Panc1 (cell line): ENCODE measurements at regions not wholly inside any gene's neighbourhood (a gene's known extent, or its start where the extent isn't known, plus 50 kb on each side); places are given as distances from the start of the nearest gene placed in this dataset.

ENCODE experiments used
- ATAC-seq: fragments of 200-7000 bp; cut with Tn5 transposase; 2 replicates; pipeline ENCODE4 v1.9.1; 2020; ENCODE audit warnings: mild to moderate bottlenecking, moderate library complexity
- BruUV-seq: library from RNA; stranded (reverse); fragments of 400-500 nt; replicated peaks from 2 replicates; lab custom pipeline; 2021; lab: Mats Ljungman, UMichigan
- CTCF ChIA-PET: fragments of 300-600 bp; sonication (Branson Sonifier 250); formaldehyde crosslinking; loops from one replicate; lab custom pipeline; 2022; ENCODE audit warnings: antibody characterized with exemption; lab: Charles Lee
- POLR2A ChIA-PET: fragments of 300-600 bp; sonication (Branson Sonifier 250); formaldehyde crosslinking; loops from one replicate; lab custom pipeline; 2022; ENCODE audit warnings: antibody characterized with exemption; lab: Charles Lee
- DNase-seq: peaks from one replicate; pipeline ENCODE4 v3.0.0-alpha.2; 2010; ENCODE audit warnings: low read depth, low spot score
- H3K27ac ChIP-seq: 2 replicates; pipeline ENCODE4 v1.5.1; 2011; ENCODE audit warnings: mild to moderate bottlenecking, low read length, inconsistent platforms
- H3K27me3 ChIP-seq: fragments of 200-500 bp; sonication (Bioruptor generic); 2 replicates; pipeline ENCODE4 v1.6.0; 2014; ENCODE audit warnings: low read length, inconsistent platforms; ENCODE audit not compliant: control insufficient read depth, insufficient read depth
- H3K36me3 ChIP-seq: fragments of 200-500 bp; sonication (Bioruptor generic); 2 replicates; pipeline ENCODE4 v1.5.1; 2014; ENCODE audit warnings: inconsistent platforms, mild to moderate bottlenecking, low read length, moderate library complexity; ENCODE audit not compliant: control insufficient read depth, insufficient read depth
- H3K4me1 ChIP-seq: 2 replicates; pipeline ENCODE4 v1.5.1; 2011; ENCODE audit warnings: inconsistent platforms, mild to moderate bottlenecking, low read length, moderate library complexity; ENCODE audit not compliant: control insufficient read depth, insufficient read depth
- H3K4me3 ChIP-seq, 2 experiments: 2 replicates each; pipeline ENCODE4 v1.5.1; 2011 to 2012; ENCODE audit warnings: low read depth in 2 of 2, low read length in 2 of 2, mild to moderate bottlenecking in 2 of 2, inconsistent platforms in 1 of 2, moderate library complexity in 1 of 2
- H3K9me3 ChIP-seq: fragments of 200-500 bp; sonication (Bioruptor generic); 2 replicates; pipeline ENCODE4 v1.5.1; 2014; ENCODE audit warnings: low read depth, mild to moderate bottlenecking, inconsistent platforms, low read length, moderate library complexity; ENCODE audit not compliant: control insufficient read depth, insufficient read depth
- POLR2AphosphoS5 ChIP-seq: IDR thresholded peaks from 2 replicates; pipeline ENCODE4 v1.6.1; 2012; ENCODE audit warnings: mild to moderate bottlenecking, low read depth, low read length, moderate library complexity
- REST ChIP-seq, 2 experiments: IDR thresholded peaks; 2 replicates each; pipeline ENCODE4 v1.6.1; 2011 to 2012; ENCODE audit warnings: low read depth in 2 of 2, control low read depth in 1 of 2, low read length in 1 of 2, mild to moderate bottlenecking in 1 of 2, moderate library complexity in 1 of 2; ENCODE audit not compliant: insufficient read depth in 1 of 2
- SIN3A ChIP-seq: IDR thresholded peaks from 2 replicates; pipeline ENCODE4 v1.6.1; 2012; ENCODE audit warnings: low read depth, mild to moderate bottlenecking, low read length, moderate library complexity, borderline replicate concordance; ENCODE audit not compliant: insufficient read depth
- TCF7L2 ChIP-seq: IDR thresholded peaks from 2 replicates; pipeline ENCODE4 v1.6.1; 2011; ENCODE audit warnings: mild to moderate bottlenecking, low read depth, low read length, inconsistent platforms
- in situ Hi-C: cut with HindIII; loops from 2 replicates; pipeline ENCODE4 v1.10.0; 2016; ENCODE audit warnings: low sequenced_read_pairs, low pct_unique_long_range_greater_than_20kb
- intact Hi-C: fragments of 100-400 bp; cut with micrococcal nuclease; formaldehyde crosslinking; loops from one replicate; pipeline ENCODE4 v1.10.0; 2022; ENCODE audit not compliant: unreplicated experiment
- TF ChIP-seq, protein P1 (sequence below): fragments of 450-650 bp; IDR thresholded peaks from 2 replicates; pipeline ENCODE4 v1.5.1; 2017; ENCODE audit warnings: mild to moderate bottlenecking

DNA sequence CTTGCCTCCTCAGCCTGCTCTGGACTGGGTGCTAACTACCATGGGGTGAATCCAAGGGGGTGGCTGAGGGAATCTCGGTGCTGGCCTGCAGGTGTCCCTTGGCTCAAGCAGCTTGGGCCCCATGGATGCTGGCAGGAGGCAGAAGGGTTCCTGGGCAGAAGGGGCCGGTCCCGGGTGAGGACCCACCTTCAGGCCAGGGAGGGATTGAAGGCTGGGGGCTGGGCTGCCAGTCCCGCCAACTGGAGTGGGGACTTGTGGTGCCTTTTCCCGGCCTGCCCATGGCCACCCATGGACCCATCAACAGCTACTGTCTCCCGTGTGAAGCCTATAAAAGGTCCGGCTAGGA lies 550.1 kb downstream of the SLC6A15 start:
- CTCF ChIA-PET = interaction anchor here (0.6 kb wide), 1 partner anchor 870 kb away, joined by 3 read pairs; no protein-coding TSS in a partner anchor
- no peak for TF ChIP-seq POLR2AphosphoS5
- POLR2A ChIA-PET = no interaction called here
- BruUV-seq = no TSS peak
- no peaks in the 10 kb centered on the region for H3K27me3 ChIP-seq
- in situ Hi-C loops (no loop called here), intact Hi-C loops (no loop called here)
- H3K4me3 ChIP-seq = no peak overlapping the region
- H3K4me1 ChIP-seq = no peaks in the 10 kb centered on the region
- ATAC-seq (no peak), DNase-seq (no peak)
- no peaks in the 10 kb centered on the region for H3K9me3 ChIP-seq
- no peak overlapping the region for H3K27ac ChIP-seq
- H3K36me3 ChIP-seq = no peaks in the 10 kb centered on the region

GRCh38 chr12:84361651-84362551 lies 550.7 kb downstream of the SLC6A15 start:
- H3K36me3 ChIP-seq = no peaks in the 10 kb centered on the region
- intact Hi-C loops (no loop called here), in situ Hi-C loops (no loop called here)
- BruUV-seq = no TSS peak
- DNase-seq (no peak), ATAC-seq (no peak)
- no peak overlapping the region for H3K4me3 ChIP-seq
- no peak overlapping the region for H3K27ac ChIP-seq
- TF ChIP-seq TCF7L2 = no peak
- no peaks in the 10 kb centered on the region for H3K4me1 ChIP-seq
- H3K9me3 ChIP-seq = no peaks in the 10 kb centered on the region
- ChIA-PET POLR2A (no interaction called here), CTCF (no interaction called here)
- H3K27me3 ChIP-seq = no peaks in the 10 kb centered on the region

GRCh38 chr12:84357314-84357713 lies 555.3 kb downstream of the SLC6A15 start:
- TF ChIP-seq POLR2AphosphoS5 = no peak
- TF ChIP-seq TCF7L2 = no peak
- ChIA-PET CTCF (no interaction called here), POLR2A (no interaction called here)
- intact Hi-C loops (no loop called here), in situ Hi-C loops (no loop called here)
- Histone ChIP-seq H3K27ac (no peak overlapping the region), H3K27me3 (no peaks in the 10 kb centered on the region), H3K36me3 (no peaks in the 10 kb centered on the region), H3K4me3 (no peak overlapping the region), H3K9me3 (no peaks in the 10 kb centered on the region), H3K4me1 (no peaks in the 10 kb centered on the region)
- BruUV-seq = no TSS peak
- ATAC-seq (no peak), DNase-seq (no peak)

DNA sequence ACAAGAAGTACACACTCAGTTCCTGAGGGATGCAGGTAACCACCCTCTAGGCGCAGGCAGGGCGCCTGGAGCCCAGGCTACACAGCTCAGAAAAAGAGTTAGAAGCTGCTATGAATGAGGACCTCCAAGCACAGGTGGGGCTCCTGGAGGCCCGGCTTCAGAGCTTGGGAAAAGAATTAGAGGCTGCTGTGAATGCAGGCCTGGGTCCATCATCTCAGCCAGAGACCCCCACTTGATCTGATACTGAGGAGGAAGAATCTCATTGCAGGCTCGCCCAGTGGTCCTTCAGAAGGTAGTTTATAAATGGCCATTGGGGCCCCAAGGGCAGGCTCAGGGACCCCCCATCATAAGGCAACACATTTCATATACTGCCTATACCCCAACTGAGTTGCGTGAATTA lies 556.4 kb downstream of the SLC6A15 start:
- H3K27me3 ChIP-seq = no peaks in the 10 kb centered on the region
- no TSS peak for BruUV-seq
- H3K9me3 ChIP-seq = no peaks in the 10 kb centered on the region
- DNase-seq (no peak), ATAC-seq (no peak)
- H3K36me3 ChIP-seq = no peaks in the 10 kb centered on the region
- TF ChIP-seq POLR2AphosphoS5 = no peak
- TF ChIP-seq TCF7L2 = no peak
- no peak for TF ChIP-seq SIN3A
- TF ChIP-seq REST (IDR thresholded peaks at IDR 0.05; ENCODE audit: insufficient read depth in 1 of 2, low read depth in 2 of 2, low read length in 1 of 2) = no peak
- TF ChIP-seq, protein P1, sequence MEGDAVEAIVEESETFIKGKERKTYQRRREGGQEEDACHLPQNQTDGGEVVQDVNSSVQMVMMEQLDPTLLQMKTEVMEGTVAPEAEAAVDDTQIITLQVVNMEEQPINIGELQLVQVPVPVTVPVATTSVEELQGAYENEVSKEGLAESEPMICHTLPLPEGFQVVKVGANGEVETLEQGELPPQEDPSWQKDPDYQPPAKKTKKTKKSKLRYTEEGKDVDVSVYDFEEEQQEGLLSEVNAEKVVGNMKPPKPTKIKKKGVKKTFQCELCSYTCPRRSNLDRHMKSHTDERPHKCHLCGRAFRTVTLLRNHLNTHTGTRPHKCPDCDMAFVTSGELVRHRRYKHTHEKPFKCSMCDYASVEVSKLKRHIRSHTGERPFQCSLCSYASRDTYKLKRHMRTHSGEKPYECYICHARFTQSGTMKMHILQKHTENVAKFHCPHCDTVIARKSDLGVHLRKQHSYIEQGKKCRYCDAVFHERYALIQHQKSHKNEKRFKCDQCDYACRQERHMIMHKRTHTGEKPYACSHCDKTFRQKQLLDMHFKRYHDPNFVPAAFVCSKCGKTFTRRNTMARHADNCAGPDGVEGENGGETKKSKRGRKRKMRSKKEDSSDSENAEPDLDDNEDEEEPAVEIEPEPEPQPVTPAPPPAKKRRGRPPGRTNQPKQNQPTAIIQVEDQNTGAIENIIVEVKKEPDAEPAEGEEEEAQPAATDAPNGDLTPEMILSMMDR = no peak
- no peak overlapping the region for H3K4me3 ChIP-seq
- in situ Hi-C loops (no loop called here), intact Hi-C loops (no loop called here)
- H3K4me1 ChIP-seq = no peaks in the 10 kb centered on the region
- no peak overlapping the region for H3K27ac ChIP-seq
- CTCF ChIA-PET = no interaction called here
- POLR2A ChIA-PET = no interaction called here
